OCI-LY3 (cell line): ENCODE measurements at regions not wholly inside any gene's neighbourhood (a gene's known extent, or its start where the extent isn't known, plus 50 kb on each side); places are given as distances from the start of the nearest gene placed in this dataset.

Experiments
- H2AFZ ChIP-seq: fragments of 200-600, 300-600 bp; shearing (Covaris generic); 2 replicates; pipeline ENCODE4 v1.6.0; 2014; ENCODE audit warnings: antibody characterized with exemption, low read depth, low read length
- H3K27ac ChIP-seq: fragments of 200-600, 300-600 bp; sonication (generic); 2 replicates; pipeline ENCODE4 v1.5.1; 2014; ENCODE audit warnings: mild to moderate bottlenecking, low read length, moderate library complexity, mixed read lengths
- H3K27me3 ChIP-seq: fragments of 200-600, 300-600 bp; sonication (generic); 2 replicates; pipeline ENCODE4 v1.6.1; 2014; ENCODE audit warnings: low read depth, low read length, mixed read lengths
- H3K36me3 ChIP-seq: fragments of 200-600, 300-600 bp; sonication (generic); replicated peaks from 2 replicates; pipeline ENCODE3; 2014; ENCODE audit warnings: low read depth, low read length, mixed read lengths
- H3K4me1 ChIP-seq: fragments of 300-600, 200-600 bp; sonication (generic); 2 replicates; pipeline ENCODE4 v1.6.1; 2014; ENCODE audit warnings: low read length, mixed read lengths
- H3K4me2 ChIP-seq: fragments of 200-600, 300-600 bp; sonication (generic); 2 replicates; pipeline ENCODE4 v1.6.1; 2014; ENCODE audit warnings: low read length, mixed read lengths
- H3K4me3 ChIP-seq: fragments of 300-600, 200-600 bp; sonication (generic); 2 replicates; pipeline ENCODE4 v1.5.1; 2014; ENCODE audit warnings: antibody characterized with exemption, mild to moderate bottlenecking, low read length, moderate library complexity
- H3K79me2 ChIP-seq: fragments of 300-600, 200-600 bp; shearing (Covaris generic); 2 replicates; pipeline ENCODE4 v1.6.1; 2014; ENCODE audit warnings: mild to moderate bottlenecking, low read length, mixed read lengths
- H3K9ac ChIP-seq: fragments of 300-600, 200-600 bp; shearing (Covaris generic); 2 replicates; pipeline ENCODE4 v1.6.0; 2014; ENCODE audit warnings: mild to moderate bottlenecking, low read length, moderate library complexity
- H3K9me3 ChIP-seq: fragments of 200-600, 300-600 bp; shearing (Covaris generic); 2 replicates; pipeline ENCODE4 v1.6.1; 2014; ENCODE audit warnings: low read length, mixed read lengths; ENCODE audit not compliant: insufficient read depth
- H4K20me1 ChIP-seq: fragments of 200-600, 300-600 bp; sonication (generic); 2 replicates; pipeline ENCODE4 v1.6.1; 2016; ENCODE audit warnings: low read length, mixed read lengths; ENCODE audit not compliant: insufficient read depth
- EZH2phosphoT487 ChIP-seq: fragments of 200-600 bp; shearing (Covaris generic); IDR thresholded peaks from 2 replicates; pipeline ENCODE4 v1.6.1; 2018; ENCODE audit warnings: antibody characterized with exemption, mixed run types, low read depth
- TF ChIP-seq, protein P1 (sequence below): fragments of 200-600, 300-600 bp; sonication (generic); IDR thresholded peaks from 2 replicates; pipeline ENCODE4 v1.5.1; 2014; ENCODE audit warnings: antibody characterized with exemption, low read length, low read depth

DNA sequence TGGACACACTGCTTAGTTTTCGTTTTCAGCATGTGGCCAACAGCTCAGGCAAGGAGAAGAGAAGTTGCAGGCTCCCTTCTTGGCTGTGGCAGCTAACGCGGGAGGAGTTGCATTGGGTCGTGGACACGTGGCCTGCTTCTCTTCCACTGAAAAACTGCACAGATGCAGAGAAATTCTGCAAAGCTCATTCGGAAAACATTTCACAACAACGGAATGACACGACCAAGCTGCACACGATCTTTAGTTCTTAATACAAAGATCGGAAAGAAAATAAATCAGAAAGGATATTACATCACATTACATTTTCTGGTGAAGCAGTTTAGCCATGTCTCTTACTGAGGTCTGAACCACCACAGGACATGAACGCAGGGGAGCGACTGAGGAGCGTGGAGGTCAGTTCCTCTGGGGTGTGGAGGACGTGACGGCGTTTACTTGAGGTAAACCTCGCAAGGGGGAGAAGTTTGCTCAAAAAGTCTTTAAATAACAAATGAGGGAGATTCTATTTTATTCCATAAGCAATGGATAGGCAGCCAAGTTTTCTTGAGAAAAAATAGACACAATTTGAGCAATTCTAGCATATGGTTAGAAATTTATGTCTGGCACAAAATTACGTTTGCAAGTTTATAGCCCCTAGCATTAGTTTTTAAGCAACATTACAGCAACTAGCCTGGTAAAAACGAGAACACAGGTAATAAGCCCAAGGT lies 178.3 kb downstream of the THBS2 start:
- Histone ChIP-seq H3K4me2 (no peak overlapping the region), H3K9ac (no peak overlapping the region), H3K79me2 (no peaks in the 10 kb centered on the region), H2AFZ (no peak overlapping the region), H3K27me3 (no peaks in the 10 kb centered on the region), H3K36me3 (no peaks in the 10 kb centered on the region), H3K9me3 (no peaks in the 10 kb centered on the region), H3K4me3 (no peak overlapping the region), H3K27ac (no peak overlapping the region), H3K4me1 (no peaks in the 10 kb centered on the region), H4K20me1 (no peaks in the 10 kb centered on the region)
- TF ChIP-seq, protein P1, sequence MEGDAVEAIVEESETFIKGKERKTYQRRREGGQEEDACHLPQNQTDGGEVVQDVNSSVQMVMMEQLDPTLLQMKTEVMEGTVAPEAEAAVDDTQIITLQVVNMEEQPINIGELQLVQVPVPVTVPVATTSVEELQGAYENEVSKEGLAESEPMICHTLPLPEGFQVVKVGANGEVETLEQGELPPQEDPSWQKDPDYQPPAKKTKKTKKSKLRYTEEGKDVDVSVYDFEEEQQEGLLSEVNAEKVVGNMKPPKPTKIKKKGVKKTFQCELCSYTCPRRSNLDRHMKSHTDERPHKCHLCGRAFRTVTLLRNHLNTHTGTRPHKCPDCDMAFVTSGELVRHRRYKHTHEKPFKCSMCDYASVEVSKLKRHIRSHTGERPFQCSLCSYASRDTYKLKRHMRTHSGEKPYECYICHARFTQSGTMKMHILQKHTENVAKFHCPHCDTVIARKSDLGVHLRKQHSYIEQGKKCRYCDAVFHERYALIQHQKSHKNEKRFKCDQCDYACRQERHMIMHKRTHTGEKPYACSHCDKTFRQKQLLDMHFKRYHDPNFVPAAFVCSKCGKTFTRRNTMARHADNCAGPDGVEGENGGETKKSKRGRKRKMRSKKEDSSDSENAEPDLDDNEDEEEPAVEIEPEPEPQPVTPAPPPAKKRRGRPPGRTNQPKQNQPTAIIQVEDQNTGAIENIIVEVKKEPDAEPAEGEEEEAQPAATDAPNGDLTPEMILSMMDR = no peak

GRCh38 chr6:169074526-169074925 lies 179.1 kb downstream of the THBS2 start:
- Histone ChIP-seq H3K9ac (no peak overlapping the region), H3K9me3 (no peaks in the 10 kb centered on the region), H3K27ac (no peak overlapping the region), H3K4me2 (no peak overlapping the region), H3K4me1 (no peaks in the 10 kb centered on the region), H4K20me1 (no peaks in the 10 kb centered on the region), H3K4me3 (no peak overlapping the region), H2AFZ (no peak overlapping the region), H3K27me3 (no peaks in the 10 kb centered on the region), H3K79me2 (no peaks in the 10 kb centered on the region), H3K36me3 (no peaks in the 10 kb centered on the region)
- TF ChIP-seq EZH2phosphoT487 = no peak
- TF ChIP-seq, protein P1 = no peak

DNA sequence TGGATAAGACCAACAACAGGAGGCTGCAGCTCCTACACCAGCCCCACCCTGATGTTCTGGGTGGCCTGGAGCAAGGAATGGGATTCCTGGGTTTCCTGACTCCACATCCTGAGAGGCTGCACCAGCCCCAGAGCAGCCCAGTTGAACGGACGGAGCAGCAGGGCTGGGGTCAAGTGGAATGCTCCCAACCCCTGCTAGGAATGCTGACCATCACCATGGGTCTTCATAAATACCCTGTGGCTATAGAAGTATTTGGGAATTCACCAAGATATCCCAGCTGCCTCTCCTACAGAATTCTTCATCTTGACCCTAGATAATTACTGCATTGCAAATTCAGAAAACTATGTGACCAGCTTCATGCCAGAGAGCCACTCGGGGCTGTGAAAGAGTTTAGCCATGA lies 180.3 kb downstream of the THBS2 start:
- Histone ChIP-seq H3K4me1 (no peaks in the 10 kb centered on the region), H3K27ac (no peak overlapping the region), H3K36me3 (no peaks in the 10 kb centered on the region), H3K9ac (no peak overlapping the region), H2AFZ (no peak overlapping the region), H3K79me2 (no peaks in the 10 kb centered on the region), H4K20me1 (no peaks in the 10 kb centered on the region), H3K4me3 (no peak overlapping the region), H3K4me2 (no peak overlapping the region), H3K9me3 (no peaks in the 10 kb centered on the region), H3K27me3 (no peaks in the 10 kb centered on the region)
- TF ChIP-seq EZH2phosphoT487 = no peak
- TF ChIP-seq, protein P1 = no peak

- H3K27ac ChIP-seq = no peak overlapping the region
- H4K20me1 ChIP-seq = no peaks in the 10 kb centered on the region
- H3K9me3 ChIP-seq = no peaks in the 10 kb centered on the region
- H3K9ac ChIP-seq = no peak overlapping the region
- TF ChIP-seq, protein P1 = no peak
- TF ChIP-seq EZH2phosphoT487 = no peak
- H3K4me2 ChIP-seq = no peak overlapping the region
- no peaks in the 10 kb centered on the region for H3K79me2 ChIP-seq
- no peaks in the 10 kb centered on the region for H3K4me1 ChIP-seq
- H3K27me3 ChIP-seq = no peaks in the 10 kb centered on the region
- no peak overlapping the region for H2AFZ ChIP-seq
- no peaks in the 10 kb centered on the region for H3K36me3 ChIP-seq
- H3K4me3 ChIP-seq = no peak overlapping the region
Measured at GRCh38 chr6:169072127-169073042, 181.3 kb downstream of the THBS2 start.
